HEK293 (cell line): ENCODE measurements at regions not wholly inside any gene's neighbourhood (a gene's known extent, or its start where the extent isn't known, plus 50 kb on each side); places are given as distances from the start of the nearest gene placed in this dataset.

Experiments used
- CTCF ChIP-seq: fragments of 450-650 bp; formaldehyde crosslinking; IDR thresholded peaks from 2 replicates; pipeline ENCODE4 v1.5.1; 2016; ENCODE audit warnings: missing biosample characterization, missing genetic modification characterization
- KLF1 ChIP-seq: fragments of 450-650 bp; formaldehyde crosslinking; IDR thresholded peaks from 2 replicates; pipeline ENCODE4 v1.5.1; 2016; ENCODE audit warnings: missing biosample characterization, missing genetic modification characterization
- SP7 ChIP-seq: fragments of 450-650 bp; formaldehyde crosslinking; IDR thresholded peaks from 2 replicates; pipeline ENCODE4 v1.5.1; 2016; ENCODE audit warnings: missing biosample characterization, missing genetic modification characterization
- YY1 ChIP-seq: fragments of 450-650 bp; formaldehyde crosslinking; IDR thresholded peaks from 2 replicates; pipeline ENCODE4 v1.5.1; 2018; ENCODE audit warnings: missing biosample characterization, missing genetic modification characterization
- ZBTB11 ChIP-seq: fragments of 450-650 bp; formaldehyde crosslinking; conservative IDR thresholded peaks from 2 replicates; pipeline ENCODE4 v1.5.1; 2016; ENCODE audit warnings: low read depth, missing biosample characterization, missing genetic modification characterization

- TF ChIP-seq SP7 (tag by site-specific recombination), result no peak
- no peak for TF ChIP-seq YY1 (tag by site-specific recombination)
- no peak for TF ChIP-seq ZBTB11 (tag by site-specific recombination)
- no peak for TF ChIP-seq KLF1 (tag by site-specific recombination)
- TF ChIP-seq CTCF (tag by site-specific recombination), result no peak
Measured at GRCh38 chr14:61183196-61183885, 97.8 kb downstream of the TMEM30B start.
